ENCODE measurements at regions not wholly inside any gene's neighbourhood (a gene's known extent, or its start where the extent isn't known, plus 50 kb on each side); places are given as distances from the start of the nearest gene placed in this dataset.
"Not testable (repeated sequence)": the region's sequence is repeated elsewhere in the genome, so short reads cannot be mapped to it uniquely, and the experiment has no call there.

GRCh38 chr2:186925514-186925913, 76.5 kb upstream of the ZSWIM2 start:
- H3K4me3 ChIP-seq (replicated peaks in 1 of 2; ENCODE audit: low read depth in 2 of 2, low read length in 2 of 2), result no peak overlapping the region
- TF ChIP-seq CTCF (IDR thresholded peaks at IDR 0.05; ENCODE audit: low read depth, low read length), result no peak
- DNase-seq (ENCODE audit: low read depth in 2 of 2), result no peak

- not testable (repeated sequence) for H3K4me3 ChIP-seq (replicated peaks in 1 of 2; ENCODE audit: low read depth in 2 of 2, low read length in 2 of 2); DNase-seq (ENCODE audit: low read depth in 2 of 2)
These were observed 73.3 kb upstream of the ZSWIM2 start for GRCh38 chr2:186922316-186922715.

- peak; percentile 69 to 87 for DNase-seq (ENCODE audit: low read depth in 2 of 2)
- no peak for TF ChIP-seq CTCF (IDR thresholded peaks at IDR 0.05; ENCODE audit: low read depth, low read length)
- H3K4me3 ChIP-seq (replicated peaks in 1 of 2; ENCODE audit: low read depth in 2 of 2, low read length in 2 of 2), result no peak overlapping the region
These were observed 70.3 kb upstream of the ZSWIM2 start for GRCh38 chr2:186919296-186919695.

- no peak for DNase-seq (ENCODE audit: low read depth in 2 of 2)
- no peak for TF ChIP-seq CTCF (IDR thresholded peaks at IDR 0.05; ENCODE audit: low read depth, low read length)
These were observed 69.5 kb upstream of the ZSWIM2 start for GRCh38 chr2:186918495-186918894.

GRCh38 chr2:186917866-186918265, 68.9 kb upstream of the ZSWIM2 start:
- no peak overlapping the region for H3K4me3 ChIP-seq (replicated peaks in 1 of 2; ENCODE audit: low read depth in 2 of 2, low read length in 2 of 2)
- no peak for TF ChIP-seq CTCF (IDR thresholded peaks at IDR 0.05; ENCODE audit: low read depth, low read length)
- DNase-seq (ENCODE audit: low read depth in 2 of 2), result peak in 1 of 2 donors; percentile 13

More at GRCh38 chr2:186918495-186918894, 69.5 kb upstream of the ZSWIM2 start:
- no peak overlapping the region for H3K4me3 ChIP-seq (replicated peaks in 1 of 2; ENCODE audit: low read depth in 2 of 2, low read length in 2 of 2)

- no peak for DNase-seq (ENCODE audit: low read depth in 2 of 2)
- H3K4me3 ChIP-seq (replicated peaks in 1 of 2; ENCODE audit: low read depth in 2 of 2, low read length in 2 of 2), result no peak overlapping the region
- TF ChIP-seq CTCF (IDR thresholded peaks at IDR 0.05; ENCODE audit: low read depth, low read length), result no peak
These were observed 64.9 kb upstream of the ZSWIM2 start for GRCh38 chr2:186913870-186914269.

GRCh38 chr2:186912979-186913378, 64.0 kb upstream of the ZSWIM2 start:
- no peak overlapping the region for H3K4me3 ChIP-seq (replicated peaks in 1 of 2; ENCODE audit: low read depth in 2 of 2, low read length in 2 of 2)
- no peak for TF ChIP-seq CTCF (IDR thresholded peaks at IDR 0.05; ENCODE audit: low read depth, low read length)
- DNase-seq (ENCODE audit: low read depth in 2 of 2), result no peak

All from cardiac fibroblast (primary cell).